NCI-H748 (cell line): ENCODE measurements at regions not wholly inside any gene's neighbourhood (a gene's known extent, or its start where the extent isn't known, plus 50 kb on each side); places are given as distances from the start of the nearest gene placed in this dataset.
"Not testable (repeated sequence)": the region's sequence is repeated elsewhere in the genome, so short reads cannot be mapped to it uniquely, and the experiment has no call there.

Source experiments
- DNase-seq: peaks from one replicate; lab custom pipeline; 2025; ENCODE audit not compliant: unreplicated experiment; lab: John Stamatoyannopoulos, UW

GRCh38 chrX:1103360-1103759 is 109.1 kb downstream of the CRLF2 start:
- DNase-seq: no peak

GRCh38 chrX:1102786-1103185 is 109.7 kb downstream of the CRLF2 start:
- DNase-seq: no peak

DNA sequence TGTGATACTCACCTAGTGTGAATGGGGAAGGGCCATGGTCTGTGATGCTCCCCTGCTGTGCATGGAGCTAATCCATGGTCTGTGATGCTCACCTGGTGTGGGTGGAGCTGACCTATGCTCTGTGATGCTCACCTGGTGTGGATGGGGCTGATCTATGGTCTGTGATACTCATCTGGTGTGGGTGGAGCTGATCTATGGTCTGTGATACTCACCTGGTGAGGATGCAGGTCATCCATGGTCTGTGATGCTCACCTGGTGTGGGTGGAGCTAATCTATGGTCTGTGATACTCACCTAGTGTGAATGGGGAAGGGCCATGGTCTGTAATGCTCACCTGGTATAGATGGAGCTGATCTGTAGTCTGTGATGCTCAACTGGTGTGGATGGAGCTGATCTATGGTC is 110.2 kb downstream of the CRLF2 start:
- DNase-seq: not testable (repeated sequence)

- DNase-seq: no peak
Measured at GRCh38 chrX:1099146-1099770, 113.2 kb downstream of the CRLF2 start.

DNA sequence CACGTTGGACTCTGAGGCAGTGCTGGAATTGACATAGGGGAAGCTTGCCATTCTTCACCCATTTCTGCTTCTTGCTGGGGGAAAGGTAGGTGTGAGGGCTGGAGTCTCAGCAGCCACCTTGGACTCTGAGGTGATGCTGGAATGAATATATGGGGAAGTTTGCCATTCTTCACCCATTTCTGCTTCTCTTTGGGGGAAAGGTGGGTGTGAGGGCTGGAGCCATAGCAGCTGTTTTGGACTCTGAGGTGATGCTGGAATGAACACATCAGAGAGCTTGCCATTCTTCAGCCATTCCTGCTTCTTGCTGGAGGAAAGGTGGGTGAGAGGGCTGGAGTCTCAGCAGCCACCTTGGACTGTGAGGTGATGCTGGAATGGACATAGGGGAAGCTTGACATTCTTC is 115.1 kb downstream of the CRLF2 start:
- DNase-seq: no peak

GRCh38 chrX:1094566-1095333 is 117.7 kb downstream of the CRLF2 start:
- no peak for DNase-seq

DNA sequence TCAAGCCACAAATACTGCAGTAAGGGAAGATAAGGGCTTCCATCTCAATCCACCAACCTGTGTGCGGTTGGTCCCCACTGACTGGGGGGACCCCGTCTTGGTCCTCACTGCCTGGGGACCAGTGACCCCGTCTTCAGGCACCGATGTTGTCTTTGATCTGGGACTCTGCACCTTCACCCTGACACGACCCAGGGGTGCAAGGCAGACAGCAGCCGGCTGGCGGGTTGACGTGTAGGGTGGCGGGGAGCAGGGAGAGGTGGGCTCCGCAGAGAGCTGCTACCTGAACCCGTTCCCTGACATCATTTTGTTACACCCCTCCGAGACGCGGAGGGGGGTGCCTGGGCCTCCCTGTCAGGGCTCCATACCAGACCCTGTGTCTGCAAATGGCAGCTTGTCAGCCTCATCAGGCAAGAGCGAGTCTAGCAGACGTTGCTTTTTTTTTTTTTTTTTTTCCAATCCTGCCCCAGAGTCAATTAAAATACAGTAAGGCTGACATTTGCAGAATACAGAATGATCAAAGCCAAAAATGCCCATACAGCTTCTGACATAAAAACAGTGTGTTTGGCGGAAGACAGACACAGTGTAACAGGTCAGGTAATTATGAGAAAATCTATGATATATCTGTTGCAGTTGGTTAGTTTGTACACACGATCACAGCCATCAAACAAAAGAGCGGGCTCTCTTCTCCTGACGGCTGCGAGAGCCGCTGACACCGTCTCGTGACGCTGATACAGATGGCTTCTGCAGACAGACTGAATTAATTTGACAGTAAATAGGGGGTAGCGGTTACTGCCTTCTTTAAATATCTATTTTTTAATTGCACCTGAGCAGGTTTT is 118.6 kb downstream of the CRLF2 start:
- DNase-seq: no peak

DNA sequence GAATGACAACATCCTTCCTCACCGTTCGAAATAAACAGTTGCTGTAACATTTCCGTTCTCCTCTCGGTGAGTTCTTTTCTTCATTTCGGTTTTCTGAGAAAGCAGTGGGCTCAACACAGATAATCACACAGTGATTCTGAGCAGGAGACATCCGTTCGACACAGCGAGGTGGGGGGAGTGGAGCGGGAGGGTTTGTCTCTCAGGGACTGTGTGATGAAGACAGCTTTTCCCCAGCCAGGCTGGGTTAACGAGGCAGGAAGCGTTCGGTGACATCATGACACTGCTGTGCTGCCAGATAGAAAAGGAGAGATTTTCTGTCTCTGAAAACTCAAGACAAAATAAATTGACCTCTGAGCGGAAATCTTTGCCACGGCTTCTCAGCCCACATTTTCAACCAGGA is 119.3 kb downstream of the CRLF2 start:
- no peak for DNase-seq

DNA sequence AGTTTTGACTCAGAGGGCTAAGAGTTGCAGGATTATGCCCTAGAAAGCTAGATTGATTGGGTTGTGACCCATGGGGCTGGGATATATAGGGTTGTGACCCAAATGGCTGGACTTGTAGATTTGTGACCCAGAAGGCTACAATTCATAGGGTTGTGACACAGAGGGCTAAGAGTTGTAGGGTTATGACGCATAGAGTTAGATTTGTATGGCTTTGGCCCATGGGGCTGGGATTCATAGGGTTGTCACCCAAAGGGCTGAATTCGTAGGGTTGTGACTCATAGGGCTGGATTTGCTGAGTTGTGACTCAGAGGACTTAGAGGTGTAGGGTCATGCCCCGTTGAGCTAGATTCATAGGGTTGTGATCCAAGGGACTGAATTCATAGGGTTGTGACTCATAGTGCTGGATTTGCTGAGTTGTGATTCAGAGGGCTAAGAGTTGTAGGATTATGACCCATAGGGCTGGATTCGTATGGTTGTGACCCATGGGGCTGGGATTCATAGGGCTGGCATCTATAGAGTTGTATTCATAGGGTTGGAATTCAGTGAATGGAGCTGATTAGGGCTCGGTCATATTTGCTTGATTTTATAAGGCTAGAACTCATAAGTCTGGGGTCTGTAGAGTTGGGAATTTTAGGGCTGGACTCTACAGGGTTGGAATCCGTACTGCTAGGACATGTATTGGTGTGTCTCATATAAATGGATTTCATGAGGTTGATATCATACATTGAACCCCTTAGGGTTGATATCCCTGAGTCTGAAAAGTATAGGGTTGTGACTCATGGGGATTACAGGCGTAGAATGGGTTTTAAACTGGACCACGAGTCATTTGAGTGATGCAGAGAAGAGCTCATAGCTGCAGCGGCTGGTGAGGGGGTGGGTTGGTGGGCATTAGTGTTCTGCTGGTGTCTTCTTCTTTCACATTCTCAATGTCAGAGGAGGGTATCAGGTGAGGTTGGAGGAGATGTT is 125.7 kb downstream of the CRLF2 start:
- DNase-seq: no peak

GRCh38 chrX:1085871-1086270 is 126.6 kb downstream of the CRLF2 start:
- DNase-seq: not testable (repeated sequence)

- DNase-seq: no peak
Measured at GRCh38 chrX:1084689-1085088, 127.8 kb downstream of the CRLF2 start.

DNA sequence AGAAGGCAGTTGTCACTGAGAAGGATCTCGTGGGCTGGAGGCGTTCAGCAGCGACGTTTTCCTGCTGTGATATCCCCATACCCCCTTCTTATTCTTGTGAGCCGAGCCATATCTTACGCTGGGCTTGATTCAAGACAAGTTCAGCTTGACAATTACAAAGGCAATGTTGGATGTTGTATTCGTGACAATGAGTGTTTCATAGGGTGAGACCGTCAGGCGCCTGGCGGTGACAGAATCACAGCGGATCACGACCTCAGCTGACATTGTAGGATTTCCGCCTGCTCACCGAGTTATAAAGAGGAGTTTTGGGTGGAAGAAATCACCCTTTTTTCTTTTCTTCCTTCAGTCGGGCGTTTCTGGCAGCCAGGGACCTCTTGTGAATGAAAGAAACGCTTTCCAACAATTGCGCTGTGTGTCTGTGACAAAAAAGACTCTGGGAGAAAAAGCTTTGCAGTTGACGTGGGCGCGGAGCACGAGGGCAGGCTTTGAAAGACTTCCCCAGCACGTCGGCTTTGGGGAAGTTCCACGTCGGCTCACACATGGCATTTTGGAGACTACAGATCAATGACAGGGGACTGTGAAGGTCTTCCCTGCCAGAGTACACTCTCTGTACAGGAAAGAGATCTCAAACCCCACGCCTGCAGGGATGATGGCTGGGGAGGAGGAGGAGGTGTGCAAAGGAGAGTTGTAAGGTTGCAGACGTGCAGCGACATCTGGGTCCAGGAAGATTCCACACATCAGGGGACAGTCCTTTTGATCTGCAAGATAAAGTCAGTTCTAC is 135.4 kb downstream of the CRLF2 start:
- no peak for DNase-seq

DNA sequence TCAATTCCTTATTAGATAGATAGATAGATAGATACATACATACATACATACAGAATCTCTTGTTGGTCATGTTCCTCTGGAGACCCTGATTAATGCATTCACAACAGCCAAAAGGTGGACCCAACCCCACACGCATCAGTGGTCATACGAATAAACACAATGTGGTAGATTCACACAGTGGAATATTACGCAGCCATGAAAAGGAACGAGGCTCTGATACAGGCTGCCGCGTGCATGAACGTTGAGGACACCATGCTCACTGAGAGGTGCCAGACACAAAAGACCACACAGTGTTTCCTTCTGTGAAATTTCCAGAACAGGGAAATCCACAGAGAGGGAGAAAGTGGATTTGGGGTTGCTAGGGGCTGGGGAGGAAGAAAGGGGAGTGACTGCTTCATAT is 136.7 kb downstream of the CRLF2 start:
- no peak for DNase-seq

- no peak for DNase-seq
Measured at GRCh38 chrX:1075156-1075555, 137.3 kb downstream of the CRLF2 start.

DNA sequence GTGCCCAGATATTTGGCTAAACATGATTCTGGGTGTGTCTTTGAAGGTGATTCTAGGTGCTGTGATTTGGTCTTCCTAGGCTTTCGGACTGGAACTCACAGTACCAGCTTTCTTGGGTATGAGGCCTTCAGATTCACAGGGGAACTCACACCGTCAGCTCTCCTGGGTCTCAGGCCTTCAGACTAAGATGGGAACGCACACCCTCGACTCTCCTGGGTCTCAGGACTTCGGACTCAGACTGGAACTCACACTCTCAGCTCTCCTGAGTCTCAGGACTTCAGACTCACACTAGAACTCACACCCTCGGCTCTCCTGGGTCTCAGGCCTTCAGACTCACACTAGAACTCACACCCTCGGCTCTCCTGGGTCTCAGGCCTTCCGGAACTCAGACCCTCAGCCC is 137.7 kb downstream of the CRLF2 start:
- DNase-seq: no peak

DNA sequence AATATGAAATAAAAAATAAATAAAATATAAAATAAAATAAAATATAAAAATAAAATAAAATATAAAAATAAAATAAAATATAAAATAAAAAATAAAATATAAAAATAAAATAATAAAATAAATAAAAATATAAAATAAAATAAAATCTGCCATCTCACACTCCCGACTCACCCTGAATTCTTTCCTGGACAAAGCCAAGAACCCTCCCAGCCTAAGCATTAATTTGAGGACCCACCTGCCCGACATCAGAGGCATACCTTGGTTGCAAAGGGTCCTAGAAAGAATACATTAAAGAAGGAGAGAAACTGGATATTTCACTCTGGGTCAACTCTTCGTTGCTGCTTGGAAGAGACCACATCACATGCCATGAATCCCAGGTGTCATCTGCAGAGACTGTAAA is 138.3 kb downstream of the CRLF2 start:
- DNase-seq: no peak

DNA sequence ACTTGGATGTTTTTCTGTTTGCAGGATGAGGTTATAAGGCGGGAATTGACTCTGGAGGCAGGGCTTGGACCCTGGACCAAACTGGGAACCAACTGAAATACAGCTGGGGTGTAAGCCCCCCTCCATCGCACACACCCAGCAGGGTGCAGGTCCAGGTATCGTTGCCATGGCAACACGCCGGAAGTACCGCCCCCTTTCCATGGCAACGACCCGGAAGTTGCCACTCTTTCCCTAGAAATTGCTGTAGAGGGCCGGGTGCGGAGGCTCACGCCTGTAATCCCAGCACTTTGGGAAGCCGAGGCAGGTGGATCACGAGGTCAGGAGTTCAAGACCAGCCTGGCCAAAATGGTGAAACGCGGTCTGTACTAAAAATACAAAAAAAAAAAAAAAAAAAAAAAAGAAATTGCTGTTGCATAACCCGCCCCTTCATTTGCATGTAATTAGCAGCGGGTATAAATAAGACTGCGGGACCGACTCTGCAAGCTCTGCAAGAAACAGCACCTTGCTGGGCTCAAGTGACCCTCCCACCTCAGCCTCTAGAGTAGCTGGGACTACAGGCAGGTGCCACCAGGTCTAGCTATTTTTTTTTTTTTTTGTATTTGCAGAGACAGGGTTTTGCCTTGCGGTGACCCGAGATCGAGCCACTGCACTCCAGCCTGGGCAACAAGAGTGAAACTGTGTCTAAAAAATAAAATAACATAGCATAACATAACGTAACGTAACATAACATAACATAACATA is 139.6 kb downstream of the CRLF2 start:
- no peak for DNase-seq

GRCh38 chrX:1071351-1071750 is 141.1 kb downstream of the CRLF2 start:
- DNase-seq: no peak

- no peak for DNase-seq
Measured at GRCh38 chrX:1062351-1062750, 150.1 kb downstream of the CRLF2 start.
